Panc1 (cell line): ENCODE measurements at regions not wholly inside any gene's neighbourhood (a gene's known extent, or its start where the extent isn't known, plus 50 kb on each side); places are given as distances from the start of the nearest gene placed in this dataset.

Experiments used
- ATAC-seq: fragments of 200-7000 bp; cut with Tn5 transposase; 2 replicates; pipeline ENCODE4 v1.9.1; 2020; ENCODE audit warnings: mild to moderate bottlenecking, moderate library complexity
- BruUV-seq: library from RNA; stranded (reverse); fragments of 400-500 nt; replicated peaks from 2 replicates; lab custom pipeline; 2021; lab: Mats Ljungman, UMichigan
- CTCF ChIA-PET: fragments of 300-600 bp; sonication (Branson Sonifier 250); formaldehyde crosslinking; loops from one replicate; lab custom pipeline; 2022; ENCODE audit warnings: antibody characterized with exemption; lab: Charles Lee
- POLR2A ChIA-PET: fragments of 300-600 bp; sonication (Branson Sonifier 250); formaldehyde crosslinking; loops from one replicate; lab custom pipeline; 2022; ENCODE audit warnings: antibody characterized with exemption; lab: Charles Lee
- DNase-seq: peaks from one replicate; pipeline ENCODE4 v3.0.0-alpha.2; 2010; ENCODE audit warnings: low read depth, low spot score
- H3K27ac ChIP-seq: 2 replicates; pipeline ENCODE4 v1.5.1; 2011; ENCODE audit warnings: mild to moderate bottlenecking, low read length, inconsistent platforms
- H3K27me3 ChIP-seq: fragments of 200-500 bp; sonication (Bioruptor generic); 2 replicates; pipeline ENCODE4 v1.6.0; 2014; ENCODE audit warnings: low read length, inconsistent platforms; ENCODE audit not compliant: control insufficient read depth, insufficient read depth
- H3K36me3 ChIP-seq: fragments of 200-500 bp; sonication (Bioruptor generic); 2 replicates; pipeline ENCODE4 v1.5.1; 2014; ENCODE audit warnings: inconsistent platforms, mild to moderate bottlenecking, low read length, moderate library complexity; ENCODE audit not compliant: control insufficient read depth, insufficient read depth
- H3K4me1 ChIP-seq: 2 replicates; pipeline ENCODE4 v1.5.1; 2011; ENCODE audit warnings: inconsistent platforms, mild to moderate bottlenecking, low read length, moderate library complexity; ENCODE audit not compliant: control insufficient read depth, insufficient read depth
- H3K4me3 ChIP-seq, 2 experiments: 2 replicates each; pipeline ENCODE4 v1.5.1; 2011 to 2012; ENCODE audit warnings: low read depth in 2 of 2, low read length in 2 of 2, mild to moderate bottlenecking in 2 of 2, inconsistent platforms in 1 of 2, moderate library complexity in 1 of 2
- H3K9me3 ChIP-seq: fragments of 200-500 bp; sonication (Bioruptor generic); 2 replicates; pipeline ENCODE4 v1.5.1; 2014; ENCODE audit warnings: low read depth, mild to moderate bottlenecking, inconsistent platforms, low read length, moderate library complexity; ENCODE audit not compliant: control insufficient read depth, insufficient read depth
- CTCF ChIP-seq: fragments of 450-650 bp; IDR thresholded peaks from 2 replicates; pipeline ENCODE4 v1.5.1; 2017; ENCODE audit warnings: mild to moderate bottlenecking
- POLR2AphosphoS5 ChIP-seq: IDR thresholded peaks from 2 replicates; pipeline ENCODE4 v1.6.1; 2012; ENCODE audit warnings: mild to moderate bottlenecking, low read depth, low read length, moderate library complexity
- REST ChIP-seq, 2 experiments: IDR thresholded peaks; 2 replicates each; pipeline ENCODE4 v1.6.1; 2011 to 2012; ENCODE audit warnings: low read depth in 2 of 2, control low read depth in 1 of 2, low read length in 1 of 2, mild to moderate bottlenecking in 1 of 2, moderate library complexity in 1 of 2; ENCODE audit not compliant: insufficient read depth in 1 of 2
- SIN3A ChIP-seq: IDR thresholded peaks from 2 replicates; pipeline ENCODE4 v1.6.1; 2012; ENCODE audit warnings: low read depth, mild to moderate bottlenecking, low read length, moderate library complexity, borderline replicate concordance; ENCODE audit not compliant: insufficient read depth
- TCF7L2 ChIP-seq: IDR thresholded peaks from 2 replicates; pipeline ENCODE4 v1.6.1; 2011; ENCODE audit warnings: mild to moderate bottlenecking, low read depth, low read length, inconsistent platforms
- in situ Hi-C: cut with HindIII; loops from 2 replicates; pipeline ENCODE4 v1.10.0; 2016; ENCODE audit warnings: low sequenced_read_pairs, low pct_unique_long_range_greater_than_20kb
- intact Hi-C: fragments of 100-400 bp; cut with micrococcal nuclease; formaldehyde crosslinking; loops from one replicate; pipeline ENCODE4 v1.10.0; 2022; ENCODE audit not compliant: unreplicated experiment

GRCh38 chr12:22876262-22876661 lies 251.3 kb downstream of the ETNK1 start:
- no peak overlapping the region for H3K27ac ChIP-seq
- no peak for TF ChIP-seq SIN3A
- TF ChIP-seq CTCF, result no peak
- TF ChIP-seq REST (IDR thresholded peaks at IDR 0.05; ENCODE audit: insufficient read depth in 1 of 2, low read depth in 2 of 2, low read length in 1 of 2), result no peak
- TF ChIP-seq POLR2AphosphoS5, result no peak
- TF ChIP-seq TCF7L2, result no peak
- H3K4me3 ChIP-seq, result no peak overlapping the region
- ChIA-PET CTCF (no interaction called here), POLR2A (no interaction called here)
- in situ Hi-C loops, result no loop called here
- no peaks in the 10 kb centered on the region for H3K4me1 ChIP-seq
- BruUV-seq, result no TSS peak
- intact Hi-C loops, result no loop called here
- DNase-seq, result no peak
- no peaks in the 10 kb centered on the region for H3K36me3 ChIP-seq
- no peaks in the 10 kb centered on the region for H3K9me3 ChIP-seq
- ATAC-seq, result no peak
- no peaks in the 10 kb centered on the region for H3K27me3 ChIP-seq

- BruUV-seq, result no TSS peak
- Histone ChIP-seq H3K27ac (no peak overlapping the region), H3K4me1 (no peaks in the 10 kb centered on the region), H3K27me3 (no peaks in the 10 kb centered on the region), H3K36me3 (no peaks in the 10 kb centered on the region), H3K9me3 (no peaks in the 10 kb centered on the region), H3K4me3 (no peak overlapping the region)
- TF ChIP-seq TCF7L2, result no peak
- TF ChIP-seq REST (IDR thresholded peaks at IDR 0.05; ENCODE audit: insufficient read depth in 1 of 2, low read depth in 2 of 2, low read length in 1 of 2), result no peak
- no peak for TF ChIP-seq CTCF
- TF ChIP-seq SIN3A, result no peak
- no peak for TF ChIP-seq POLR2AphosphoS5
- intact Hi-C loops (no loop called here), in situ Hi-C loops (no loop called here)
- ATAC-seq, result no peak
- DNase-seq, result no peak
- CTCF ChIA-PET, result no interaction called here
- POLR2A ChIA-PET, result no interaction called here
Observed at GRCh38 chr12:22879203-22879602, 254.2 kb downstream of the ETNK1 start.
